Cardiac muscle cell (in vitro differentiated cells and primary cell): ENCODE measurements at regions not wholly inside any gene's neighbourhood (a gene's known extent, or its start where the extent isn't known, plus 50 kb on each side); places are given as distances from the start of the nearest gene placed in this dataset.

Experiments
- DNase-seq, 2 donors: peaks; one replicate each; pipeline versions ENCODE4 v3.0.0 to v3.0.0-alpha.2; 2010 to 2017; ENCODE audit warnings: low read depth in 1 of 2, low spot score in 1 of 2
- H3K27ac ChIP-seq: fragments of 200-600 bp; sonication (generic); 2 replicates; pipeline ENCODE4 v1.5.1; 2016
- H3K27me3 ChIP-seq: fragments of 200-600 bp; sonication (generic); 2 replicates; pipeline ENCODE4 v1.6.0; 2016; ENCODE audit warnings: control low read depth
- H3K36me3 ChIP-seq: fragments of 200-600 bp; sonication (generic); 2 replicates; pipeline ENCODE4 v1.5.1; 2016; ENCODE audit warnings: control low read depth
- H3K4me1 ChIP-seq: fragments of 200-600 bp; sonication (generic); 2 replicates; pipeline ENCODE4 v1.8.1; 2017; ENCODE audit warnings: low read depth, mild to moderate bottlenecking, mixed run types
- H3K4me3 ChIP-seq: fragments of 200-600 bp; sonication (generic); 2 replicates; pipeline ENCODE4 v1.5.1; 2016; ENCODE audit warnings: mild to moderate bottlenecking
- H3K9me3 ChIP-seq: fragments of 200-600 bp; sonication (generic); 2 replicates; pipeline ENCODE4 v1.5.1; 2017; ENCODE audit warnings: low read depth, mild to moderate bottlenecking, control low read depth
- TF ChIP-seq, protein P1 (sequence below): IDR thresholded peaks from 2 replicates; pipeline ENCODE4 v1.5.1; 2012; ENCODE audit warnings: low read depth, mild to moderate bottlenecking, low read length

- no peaks in the 10 kb centered on the region for H3K36me3 ChIP-seq
- no peak overlapping the region for H3K4me3 ChIP-seq
- no peak overlapping the region for H3K27ac ChIP-seq
- no peaks in the 10 kb centered on the region for H3K27me3 ChIP-seq
- TF ChIP-seq, protein P1, sequence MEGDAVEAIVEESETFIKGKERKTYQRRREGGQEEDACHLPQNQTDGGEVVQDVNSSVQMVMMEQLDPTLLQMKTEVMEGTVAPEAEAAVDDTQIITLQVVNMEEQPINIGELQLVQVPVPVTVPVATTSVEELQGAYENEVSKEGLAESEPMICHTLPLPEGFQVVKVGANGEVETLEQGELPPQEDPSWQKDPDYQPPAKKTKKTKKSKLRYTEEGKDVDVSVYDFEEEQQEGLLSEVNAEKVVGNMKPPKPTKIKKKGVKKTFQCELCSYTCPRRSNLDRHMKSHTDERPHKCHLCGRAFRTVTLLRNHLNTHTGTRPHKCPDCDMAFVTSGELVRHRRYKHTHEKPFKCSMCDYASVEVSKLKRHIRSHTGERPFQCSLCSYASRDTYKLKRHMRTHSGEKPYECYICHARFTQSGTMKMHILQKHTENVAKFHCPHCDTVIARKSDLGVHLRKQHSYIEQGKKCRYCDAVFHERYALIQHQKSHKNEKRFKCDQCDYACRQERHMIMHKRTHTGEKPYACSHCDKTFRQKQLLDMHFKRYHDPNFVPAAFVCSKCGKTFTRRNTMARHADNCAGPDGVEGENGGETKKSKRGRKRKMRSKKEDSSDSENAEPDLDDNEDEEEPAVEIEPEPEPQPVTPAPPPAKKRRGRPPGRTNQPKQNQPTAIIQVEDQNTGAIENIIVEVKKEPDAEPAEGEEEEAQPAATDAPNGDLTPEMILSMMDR, result no peak
- no peaks in the 10 kb centered on the region for H3K4me1 ChIP-seq
- DNase-seq, result no peak
- H3K9me3 ChIP-seq, result no peaks in the 10 kb centered on the region
These were observed 163.4 kb upstream of the CD180 start for GRCh38 chr5:67360047-67360446.

GRCh38 chr5:67358186-67358585 is 161.6 kb upstream of the CD180 start:
- no peak overlapping the region for H3K27ac ChIP-seq
- H3K9me3 ChIP-seq, result no peaks in the 10 kb centered on the region
- no peaks in the 10 kb centered on the region for H3K4me1 ChIP-seq
- DNase-seq, result no peak
- TF ChIP-seq, protein P1, result no peak
- no peaks in the 10 kb centered on the region for H3K36me3 ChIP-seq
- H3K27me3 ChIP-seq, result no peaks in the 10 kb centered on the region
- H3K4me3 ChIP-seq, result no peak overlapping the region

DNA sequence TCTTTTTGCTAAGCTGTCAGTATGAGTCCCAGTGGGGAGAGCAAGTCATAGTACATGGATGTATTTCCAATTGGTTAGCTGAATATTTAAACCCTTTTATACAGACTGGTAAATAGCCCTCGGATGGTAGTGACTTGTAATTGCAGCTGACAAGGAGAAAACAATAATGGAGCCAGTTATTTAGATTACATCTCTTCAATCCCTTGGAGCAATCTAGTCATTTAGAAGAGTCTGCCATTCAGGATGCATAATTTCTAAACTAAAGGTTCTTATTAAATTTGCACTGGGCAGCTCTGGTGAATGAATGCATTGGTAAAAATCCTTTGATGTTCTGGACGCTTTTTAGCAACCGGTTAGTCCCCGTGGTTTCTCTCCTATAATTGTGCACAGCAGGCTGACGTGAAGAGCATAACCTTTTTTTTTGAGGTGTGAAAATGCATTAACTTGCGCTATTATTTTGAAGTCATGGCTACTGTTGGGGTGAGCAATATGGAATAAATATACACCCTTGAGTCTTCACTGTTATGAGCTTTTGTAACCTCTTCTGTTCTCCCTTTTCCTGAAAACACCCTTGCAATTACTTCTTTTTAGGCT is 158.6 kb upstream of the CD180 start:
- DNase-seq, result no peak
- no peak overlapping the region for H3K27ac ChIP-seq
- no peaks in the 10 kb centered on the region for H3K36me3 ChIP-seq
- no peaks in the 10 kb centered on the region for H3K27me3 ChIP-seq
- TF ChIP-seq, protein P1, result no peak
- no peak overlapping the region for H3K4me3 ChIP-seq
- no peaks in the 10 kb centered on the region for H3K9me3 ChIP-seq
- no peaks in the 10 kb centered on the region for H3K4me1 ChIP-seq

- Histone ChIP-seq H3K9me3 (no peaks in the 10 kb centered on the region), H3K4me3 (no peak overlapping the region), H3K4me1 (no peaks in the 10 kb centered on the region), H3K36me3 (no peaks in the 10 kb centered on the region), H3K27ac (no peak overlapping the region), H3K27me3 (no peaks in the 10 kb centered on the region)
- DNase-seq, result peak in 1 of 2 donors; percentile 47
- TF ChIP-seq, protein P1, result no peak
These were observed 157.2 kb upstream of the CD180 start for GRCh38 chr5:67353500-67354450.

- Histone ChIP-seq H3K4me3 (no peak overlapping the region), H3K27me3 (no peaks in the 10 kb centered on the region), H3K9me3 (no peaks in the 10 kb centered on the region), H3K27ac (no peak overlapping the region), H3K4me1 (no peaks in the 10 kb centered on the region), H3K36me3 (no peaks in the 10 kb centered on the region)
- TF ChIP-seq, protein P1, result no peak
- DNase-seq, result peak in 1 of 2 donors; percentile 18
These were observed 154.1 kb upstream of the CD180 start for GRCh38 chr5:67350618-67351201.
